Gastroesophageal sphincter (tissue), 3 donors: ENCODE measurements at regions not wholly inside any gene's neighbourhood (a gene's known extent, or its start where the extent isn't known, plus 50 kb on each side); places are given as distances from the start of the nearest gene placed in this dataset.

ENCODE experiments used
- EP300 ChIP-seq: sonication (generic); formaldehyde crosslinking; IDR thresholded peaks from one replicate; pipeline ENCODE4 v1.6.1; 2017; ENCODE audit warnings: antibody characterized with exemption, mild to moderate bottlenecking
- POLR2AphosphoS5 ChIP-seq: sonication (generic); formaldehyde crosslinking; IDR thresholded peaks from one replicate; pipeline ENCODE4 v1.6.1; 2017; ENCODE audit warnings: antibody characterized with exemption
- TF ChIP-seq, protein P1 (sequence below), 4 experiments: fragments of 200-600 bp in 2 of 4; fragments of 450-650 bp in 2 of 4; sonication (generic) in 1 of 4; IDR thresholded peaks; one replicate each; pipeline ENCODE4 v1.5.1; 2017 to 2019; ENCODE audit warnings: antibody characterized with exemption in 4 of 4, mild to moderate bottlenecking in 2 of 4, moderate library complexity in 2 of 4

- TF ChIP-seq, protein P1, sequence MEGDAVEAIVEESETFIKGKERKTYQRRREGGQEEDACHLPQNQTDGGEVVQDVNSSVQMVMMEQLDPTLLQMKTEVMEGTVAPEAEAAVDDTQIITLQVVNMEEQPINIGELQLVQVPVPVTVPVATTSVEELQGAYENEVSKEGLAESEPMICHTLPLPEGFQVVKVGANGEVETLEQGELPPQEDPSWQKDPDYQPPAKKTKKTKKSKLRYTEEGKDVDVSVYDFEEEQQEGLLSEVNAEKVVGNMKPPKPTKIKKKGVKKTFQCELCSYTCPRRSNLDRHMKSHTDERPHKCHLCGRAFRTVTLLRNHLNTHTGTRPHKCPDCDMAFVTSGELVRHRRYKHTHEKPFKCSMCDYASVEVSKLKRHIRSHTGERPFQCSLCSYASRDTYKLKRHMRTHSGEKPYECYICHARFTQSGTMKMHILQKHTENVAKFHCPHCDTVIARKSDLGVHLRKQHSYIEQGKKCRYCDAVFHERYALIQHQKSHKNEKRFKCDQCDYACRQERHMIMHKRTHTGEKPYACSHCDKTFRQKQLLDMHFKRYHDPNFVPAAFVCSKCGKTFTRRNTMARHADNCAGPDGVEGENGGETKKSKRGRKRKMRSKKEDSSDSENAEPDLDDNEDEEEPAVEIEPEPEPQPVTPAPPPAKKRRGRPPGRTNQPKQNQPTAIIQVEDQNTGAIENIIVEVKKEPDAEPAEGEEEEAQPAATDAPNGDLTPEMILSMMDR (IDR thresholded peaks at IDR 0.05): no peak
- no peak for TF ChIP-seq POLR2AphosphoS5
- no peak for TF ChIP-seq EP300
Measured at GRCh38 chr1:219318826-219319225, 145.1 kb downstream of the LYPLAL1 start.
